KOPT-K1 (cell line): ENCODE measurements at regions not wholly inside any gene's neighbourhood (a gene's known extent, or its start where the extent isn't known, plus 50 kb on each side); places are given as distances from the start of the nearest gene placed in this dataset.
"Not testable (repeated sequence)": the region's sequence is repeated elsewhere in the genome, so short reads cannot be mapped to it uniquely, and the experiment has no call there.

Experiments
- H3K27ac ChIP-seq: fragments of 200-600 bp; sonication (generic); 2 replicates; pipeline ENCODE4 v1.5.1; 2016; ENCODE audit warnings: antibody characterized with exemption, mild to moderate bottlenecking, low read depth, low read length; ENCODE audit not compliant: poor library complexity, severe bottlenecking
- H3K36me3 ChIP-seq: fragments of 200-600 bp; sonication (generic); 2 replicates; pipeline ENCODE4 v1.5.1; 2017; ENCODE audit warnings: antibody characterized with exemption, mild to moderate bottlenecking, low read length, moderate library complexity; ENCODE audit not compliant: insufficient read depth
- H3K9me3 ChIP-seq: fragments of 200-600 bp; sonication (generic); 2 replicates; pipeline ENCODE4 v1.5.1; 2017; ENCODE audit warnings: antibody characterized with exemption, low read length, mild to moderate bottlenecking; ENCODE audit not compliant: insufficient read depth, poor library complexity, severe bottlenecking

GRCh38 chr2:105510761-105511528 is 112.1 kb upstream of the FHL2 start:
- Histone ChIP-seq H3K9me3 (no peaks in the 10 kb centered on the region), H3K36me3 (no peaks in the 10 kb centered on the region), H3K27ac (no peak overlapping the region)

GRCh38 chr2:105509269-105510086 is 110.6 kb upstream of the FHL2 start:
- Histone ChIP-seq H3K9me3 (no peaks in the 10 kb centered on the region), H3K36me3 (no peaks in the 10 kb centered on the region), H3K27ac (no peak overlapping the region)

- not testable (repeated sequence) for H3K27ac ChIP-seq, H3K9me3 ChIP-seq, H3K36me3 ChIP-seq
These were observed 108.0 kb upstream of the FHL2 start for GRCh38 chr2:105506860-105507259.

- no peaks in the 10 kb centered on the region for H3K36me3 ChIP-seq
- H3K9me3 ChIP-seq: peaks cover 3% of the 10 kb centered on the region
- no peak overlapping the region for H3K27ac ChIP-seq
These were observed 105.6 kb upstream of the FHL2 start for GRCh38 chr2:105504459-105504858.

- Histone ChIP-seq H3K27ac (no peak overlapping the region), H3K36me3 (no peaks in the 10 kb centered on the region), H3K9me3 (peaks cover 3% of the 10 kb centered on the region)
These were observed 103.9 kb upstream of the FHL2 start for GRCh38 chr2:105502625-105503334.

GRCh38 chr2:105498281-105498846 is 99.5 kb upstream of the FHL2 start:
- Histone ChIP-seq H3K9me3 (peaks cover 3% of the 10 kb centered on the region), H3K36me3 (no peaks in the 10 kb centered on the region), H3K27ac (no peak overlapping the region)

GRCh38 chr2:105497094-105497493 is 98.2 kb upstream of the FHL2 start:
- H3K27ac ChIP-seq: no peak overlapping the region
- no peaks in the 10 kb centered on the region for H3K36me3 ChIP-seq

GRCh38 chr2:105496271-105496670 is 97.4 kb upstream of the FHL2 start:
- Histone ChIP-seq H3K36me3 (no peaks in the 10 kb centered on the region), H3K9me3 (peaks cover 11% of the 10 kb centered on the region), H3K27ac (no peak overlapping the region)

More at GRCh38 chr2:105497094-105497493, 98.2 kb upstream of the FHL2 start:
- peaks cover 14% of the 10 kb centered on the region for H3K9me3 ChIP-seq

GRCh38 chr2:105494683-105495425 is 96.0 kb upstream of the FHL2 start:
- no peak overlapping the region for H3K27ac ChIP-seq
- no peaks in the 10 kb centered on the region for H3K36me3 ChIP-seq
- H3K9me3 ChIP-seq: peaks cover 11% of the 10 kb centered on the region

GRCh38 chr2:105490956-105491355 is 92.1 kb upstream of the FHL2 start:
- Histone ChIP-seq H3K27ac (no peak overlapping the region), H3K36me3 (no peaks in the 10 kb centered on the region), H3K9me3 (peaks cover 11% of the 10 kb centered on the region)

- Histone ChIP-seq H3K36me3 (no peaks in the 10 kb centered on the region), H3K9me3 (peaks cover 11% of the 10 kb centered on the region), H3K27ac (no peak overlapping the region)
These were observed 91.4 kb upstream of the FHL2 start for GRCh38 chr2:105490204-105490603.

GRCh38 chr2:105489168-105489878 is 90.5 kb upstream of the FHL2 start:
- peaks cover 11% of the 10 kb centered on the region for H3K9me3 ChIP-seq
- no peak overlapping the region for H3K27ac ChIP-seq
- no peaks in the 10 kb centered on the region for H3K36me3 ChIP-seq

- Histone ChIP-seq H3K9me3 (peaks cover 11% of the 10 kb centered on the region), H3K27ac (no peak overlapping the region), H3K36me3 (no peaks in the 10 kb centered on the region)
These were observed 89.4 kb upstream of the FHL2 start for GRCh38 chr2:105488285-105488684.
